Esophagus muscularis mucosa (tissue), 4 donors: ENCODE measurements at regions not wholly inside any gene's neighbourhood (a gene's known extent, or its start where the extent isn't known, plus 50 kb on each side); places are given as distances from the start of the nearest gene placed in this dataset.

Experiments used
- DNase-seq: peaks from one replicate; pipeline ENCODE4 v3.0.0-alpha.2; 2017; ENCODE audit errors: extremely low spot score
- H3K27ac ChIP-seq, 4 donors: fragments of 200-600 bp; sonication (generic); replicated peaks in 1 of 4; 1 replicate in 3 of 4; 2 replicates in 1 of 4; pipeline ENCODE4 v1.5.1; 2016 to 2019; ENCODE audit warnings: mild to moderate bottlenecking in 1 of 4
- H3K27me3 ChIP-seq, 4 donors: fragments of 200-600 bp; sonication (generic); one replicate each; pipeline versions ENCODE4 v1.5.1 to v1.6.0; 2016 to 2019
- H3K36me3 ChIP-seq, 4 donors: fragments of 200-600 bp; sonication (generic); one replicate each; pipeline ENCODE4 v1.5.1; 2016 to 2019
- H3K4me1 ChIP-seq, 4 donors: fragments of 200-600 bp; sonication (generic); one replicate each; pipeline ENCODE4 v1.5.1; 2016 to 2019
- H3K4me3 ChIP-seq, 4 donors: fragments of 200-600 bp; sonication (generic); 1 replicate in 2 of 4; 2 replicates in 2 of 4; pipeline ENCODE4 v1.5.1; 2016 to 2019; ENCODE audit warnings: mild to moderate bottlenecking in 4 of 4, moderate library complexity in 1 of 4
- H3K9me3 ChIP-seq, 4 donors: fragments of 200-600 bp; sonication (generic); 1 replicate in 3 of 4; 2 replicates in 1 of 4; pipeline ENCODE4 v1.5.1; 2016 to 2019
- EP300 ChIP-seq: sonication (generic); formaldehyde crosslinking; IDR thresholded peaks from one replicate; pipeline ENCODE4 v1.6.1; 2017; ENCODE audit warnings: antibody characterized with exemption
- POLR2A ChIP-seq: fragments of 450-650 bp; IDR thresholded peaks from one replicate; pipeline ENCODE4 v1.6.1; 2017; ENCODE audit warnings: antibody characterized with exemption, moderate library complexity, mild to moderate bottlenecking, low read depth
- POLR2AphosphoS5 ChIP-seq, 2 donors: sonication (generic); formaldehyde crosslinking; IDR thresholded peaks; one replicate each; pipeline ENCODE4 v1.6.1; 2017; ENCODE audit warnings: antibody characterized with exemption in 2 of 2
- WGBS: methylation state at CpG from one replicate; pipeline ENCODE4 v1.1.5; 2018; 5-methylcytosine and 5-hydroxymethylcytosine counted together
- intact Hi-C: fragments of 100-400 bp; cut with DNase I; formaldehyde crosslinking; loops from one replicate; pipeline ENCODE4 v1.15.1; 2023
- TF ChIP-seq, protein P1 (sequence below), 3 experiments: fragments of 200-600 bp in 2 of 3; fragments of 450-650 bp in 1 of 3; sonication (generic) in 2 of 3; IDR thresholded peaks; one replicate each; pipeline ENCODE4 v1.5.1; 2017 to 2019; ENCODE audit warnings: antibody characterized with exemption in 3 of 3, mild to moderate bottlenecking in 2 of 3, moderate library complexity in 1 of 3

GRCh38 chr13:87311165-87311564 lies 360.0 kb upstream of the SLITRK5 start:
- TF ChIP-seq POLR2AphosphoS5 (IDR thresholded peaks at IDR 0.05), result no peak
- no peaks in the 10 kb centered on the region for H3K4me1 ChIP-seq
- no peak overlapping the region for H3K4me3 ChIP-seq
- H3K36me3 ChIP-seq, result no peaks in the 10 kb centered on the region
- DNase-seq, result no peak
- WGBS, result 79% methylated on average over 2 of the region's 2 CpGs
- no peak overlapping the region for H3K27ac ChIP-seq
- H3K9me3 ChIP-seq, result no peaks in the 10 kb centered on the region
- intact Hi-C loops, result no loop called here
- H3K27me3 ChIP-seq, result no peaks in the 10 kb centered on the region

DNA sequence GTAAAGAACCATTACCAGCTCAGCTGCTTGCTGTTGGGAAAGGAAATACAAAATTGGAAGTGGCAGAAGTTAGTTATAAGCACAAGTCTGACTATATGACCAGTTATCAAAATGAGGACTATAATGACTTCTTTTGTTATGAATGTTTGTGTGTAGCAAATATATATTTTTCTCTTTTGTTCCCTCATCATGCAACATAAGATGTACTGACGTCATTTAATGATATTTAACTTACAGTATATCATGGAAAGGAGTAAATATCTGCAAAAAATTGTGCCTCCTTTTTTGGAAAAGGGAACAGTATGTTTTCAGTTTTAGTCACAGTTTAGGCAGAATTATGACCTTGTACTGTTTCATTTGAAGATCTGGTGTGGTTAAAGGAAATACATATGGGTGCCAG lies 356.3 kb upstream of the SLITRK5 start:
- Histone ChIP-seq H3K36me3 (no peaks in the 10 kb centered on the region), H3K9me3 (no peaks in the 10 kb centered on the region), H3K27me3 (no peaks in the 10 kb centered on the region), H3K27ac (no peak overlapping the region), H3K4me3 (no peak overlapping the region), H3K4me1 (no peaks in the 10 kb centered on the region)
- intact Hi-C loops, result no loop called here
- 75% methylated on average over 1 of the region's 1 CpG for WGBS
- TF ChIP-seq POLR2AphosphoS5 (IDR thresholded peaks at IDR 0.05) (no peak), EP300 (no peak), POLR2A (no peak)
- TF ChIP-seq, protein P1, sequence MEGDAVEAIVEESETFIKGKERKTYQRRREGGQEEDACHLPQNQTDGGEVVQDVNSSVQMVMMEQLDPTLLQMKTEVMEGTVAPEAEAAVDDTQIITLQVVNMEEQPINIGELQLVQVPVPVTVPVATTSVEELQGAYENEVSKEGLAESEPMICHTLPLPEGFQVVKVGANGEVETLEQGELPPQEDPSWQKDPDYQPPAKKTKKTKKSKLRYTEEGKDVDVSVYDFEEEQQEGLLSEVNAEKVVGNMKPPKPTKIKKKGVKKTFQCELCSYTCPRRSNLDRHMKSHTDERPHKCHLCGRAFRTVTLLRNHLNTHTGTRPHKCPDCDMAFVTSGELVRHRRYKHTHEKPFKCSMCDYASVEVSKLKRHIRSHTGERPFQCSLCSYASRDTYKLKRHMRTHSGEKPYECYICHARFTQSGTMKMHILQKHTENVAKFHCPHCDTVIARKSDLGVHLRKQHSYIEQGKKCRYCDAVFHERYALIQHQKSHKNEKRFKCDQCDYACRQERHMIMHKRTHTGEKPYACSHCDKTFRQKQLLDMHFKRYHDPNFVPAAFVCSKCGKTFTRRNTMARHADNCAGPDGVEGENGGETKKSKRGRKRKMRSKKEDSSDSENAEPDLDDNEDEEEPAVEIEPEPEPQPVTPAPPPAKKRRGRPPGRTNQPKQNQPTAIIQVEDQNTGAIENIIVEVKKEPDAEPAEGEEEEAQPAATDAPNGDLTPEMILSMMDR (IDR thresholded peaks at IDR 0.05), result no peak
- DNase-seq, result no peak

DNA sequence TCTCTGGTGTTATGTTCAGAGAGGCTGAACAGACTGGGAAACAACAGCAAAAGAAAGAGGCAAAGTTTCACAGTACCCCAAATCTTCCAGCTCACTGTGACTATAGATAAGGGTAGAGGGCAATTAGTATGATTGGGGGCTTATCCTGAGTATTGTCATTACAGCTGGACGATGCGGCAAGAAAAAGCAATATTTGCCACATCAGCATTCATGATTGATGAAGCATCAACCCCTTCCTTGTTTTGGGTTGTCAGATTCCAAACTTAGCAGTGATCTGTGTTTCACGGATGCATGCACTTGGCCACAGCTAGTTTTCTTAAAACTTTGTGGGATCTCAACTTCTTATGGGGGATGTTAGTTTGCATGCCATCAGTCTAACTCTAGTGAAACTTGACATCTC lies 348.8 kb upstream of the SLITRK5 start:
- WGBS, result 75% methylated on average over 3 of the region's 3 CpGs
- TF ChIP-seq EP300 (no peak), POLR2A (no peak), POLR2AphosphoS5 (IDR thresholded peaks at IDR 0.05) (no peak)
- TF ChIP-seq, protein P1 (IDR thresholded peaks at IDR 0.05), result no peak
- no peak for DNase-seq
- Histone ChIP-seq H3K27ac (no peak overlapping the region), H3K36me3 (no peaks in the 10 kb centered on the region), H3K27me3 (no peaks in the 10 kb centered on the region), H3K4me3 (no peak overlapping the region), H3K9me3 (no peaks in the 10 kb centered on the region), H3K4me1 (no peaks in the 10 kb centered on the region)
- intact Hi-C loops, result no loop called here

- Histone ChIP-seq H3K4me3 (no peak overlapping the region), H3K27ac (no peak overlapping the region), H3K9me3 (no peaks in the 10 kb centered on the region), H3K36me3 (no peaks in the 10 kb centered on the region), H3K27me3 (no peaks in the 10 kb centered on the region), H3K4me1 (no peaks in the 10 kb centered on the region)
- DNase-seq, result no peak
- 69% methylated on average over 3 of the region's 3 CpGs for WGBS
- intact Hi-C loops, result no loop called here
- TF ChIP-seq, protein P1 (IDR thresholded peaks at IDR 0.05), result no peak
- TF ChIP-seq POLR2AphosphoS5 (IDR thresholded peaks at IDR 0.05) (no peak), POLR2A (no peak), EP300 (no peak)
Measured at GRCh38 chr13:87324558-87324957, 346.6 kb upstream of the SLITRK5 start.

- H3K4me1 ChIP-seq, result no peaks in the 10 kb centered on the region
- WGBS, result 41% methylated on average over 3 of the region's 3 CpGs
- H3K36me3 ChIP-seq, result no peaks in the 10 kb centered on the region
- intact Hi-C loops, result no loop called here
- no peak overlapping the region for H3K4me3 ChIP-seq
- TF ChIP-seq, protein P1 (IDR thresholded peaks at IDR 0.05), result no peak
- TF ChIP-seq POLR2AphosphoS5 (IDR thresholded peaks at IDR 0.05), result no peak
- no peak for TF ChIP-seq POLR2A
- no peak for TF ChIP-seq EP300
- no peaks in the 10 kb centered on the region for H3K9me3 ChIP-seq
- no peaks in the 10 kb centered on the region for H3K27me3 ChIP-seq
- no peak overlapping the region for H3K27ac ChIP-seq
- no peak for DNase-seq
Measured at GRCh38 chr13:87331178-87331577, 340.0 kb upstream of the SLITRK5 start.
